H9 (cell line): ENCODE measurements at regions not wholly inside any gene's neighbourhood (a gene's known extent, or its start where the extent isn't known, plus 50 kb on each side); places are given as distances from the start of the nearest gene placed in this dataset.

Source experiments
- DNase-seq: peaks from one replicate; pipeline ENCODE4 v3.0.0-alpha.2; 2017
- H2AFZ ChIP-seq: one replicate; pipeline ENCODE4 v1.6.1; 2013; ENCODE audit warnings: mild to moderate bottlenecking, low read length, control low read depth, moderate library complexity
- H2AK5ac ChIP-seq: 2 replicates; pipeline ENCODE4 v1.6.1; 2013; ENCODE audit warnings: low read length, control low read depth, mixed read lengths; ENCODE audit not compliant: insufficient read length
- H2BK120ac ChIP-seq: one replicate; pipeline ENCODE4 v1.6.1; 2013; ENCODE audit warnings: low read depth, mild to moderate bottlenecking, low read length, control low read depth, inconsistent platforms; ENCODE audit not compliant: poor library complexity, severe bottlenecking
- H2BK12ac ChIP-seq: 2 replicates; pipeline ENCODE4 v1.6.1; 2013; ENCODE audit warnings: low read length, control low read depth, mixed read lengths, low read depth; ENCODE audit not compliant: insufficient read length
- H2BK15ac ChIP-seq: 2 replicates; pipeline ENCODE4 v1.6.1; 2013; ENCODE audit warnings: low read depth, low read length, control low read depth
- H2BK20ac ChIP-seq: one replicate; pipeline ENCODE4 v1.6.1; 2013; ENCODE audit warnings: low read depth, mild to moderate bottlenecking, low read length, control low read depth, inconsistent platforms; ENCODE audit not compliant: poor library complexity, severe bottlenecking
- H2BK5ac ChIP-seq: 2 replicates; pipeline ENCODE4 v1.6.1; 2013; ENCODE audit warnings: low read length, control low read depth, mixed read lengths; ENCODE audit not compliant: insufficient read length
- H3K14ac ChIP-seq: 2 replicates; pipeline ENCODE4 v1.6.1; 2013; ENCODE audit warnings: low read length, control low read depth; ENCODE audit not compliant: insufficient read depth
- H3K18ac ChIP-seq: 2 replicates; pipeline ENCODE4 v1.6.1; 2013; ENCODE audit warnings: low read depth, mild to moderate bottlenecking, mixed read lengths, low read length, control low read depth; ENCODE audit not compliant: insufficient read length
- H3K23ac ChIP-seq: 2 replicates; pipeline ENCODE4 v1.6.1; 2013; ENCODE audit warnings: low read length, control low read depth, mixed read lengths, low read depth; ENCODE audit not compliant: insufficient read length
- H3K23me2 ChIP-seq: 2 replicates; pipeline ENCODE4 v1.6.1; 2013; ENCODE audit warnings: low read depth, mild to moderate bottlenecking, mixed read lengths, low read length, control low read depth; ENCODE audit not compliant: insufficient read length, poor library complexity, severe bottlenecking
- H3K27ac ChIP-seq: 2 replicates; pipeline ENCODE4 v1.5.1; 2013; ENCODE audit warnings: low read length, control low read depth, mixed read lengths, low read depth; ENCODE audit not compliant: insufficient read length
- H3K27me3 ChIP-seq: 2 replicates; pipeline ENCODE4 v1.6.1; 2013; ENCODE audit warnings: low read length, control low read depth, inconsistent platforms; ENCODE audit not compliant: insufficient read depth
- H3K4ac ChIP-seq: 2 replicates; pipeline ENCODE4 v1.6.1; 2013; ENCODE audit warnings: low read depth, mild to moderate bottlenecking, control low read depth, inconsistent platforms, low read length, moderate library complexity
- H3K4me1 ChIP-seq: 2 replicates; pipeline ENCODE4 v1.6.1; 2013; ENCODE audit warnings: low read length, control low read depth, inconsistent platforms; ENCODE audit not compliant: insufficient read depth
- H3K4me2 ChIP-seq: 2 replicates; pipeline ENCODE4 v1.6.1; 2013; ENCODE audit warnings: low read length, control low read depth, mixed read lengths; ENCODE audit not compliant: insufficient read length, insufficient read depth
- H3K56ac ChIP-seq: 2 replicates; pipeline ENCODE4 v1.6.1; 2013; ENCODE audit warnings: low read depth, mild to moderate bottlenecking, mixed read lengths, low read length, control low read depth; ENCODE audit not compliant: insufficient read length
- H3K79me1 ChIP-seq: 2 replicates; pipeline ENCODE4 v1.6.1; 2013; ENCODE audit warnings: low read depth, mild to moderate bottlenecking, moderate library complexity, low read length, control low read depth, inconsistent platforms; ENCODE audit not compliant: insufficient read depth, poor library complexity, severe bottlenecking
- H3K79me2 ChIP-seq: 2 replicates; pipeline ENCODE4 v1.6.1; 2013; ENCODE audit warnings: low read length, control low read depth, inconsistent platforms; ENCODE audit not compliant: insufficient read depth
- H3K9ac ChIP-seq: 2 replicates; pipeline ENCODE4 v1.6.1; 2013; ENCODE audit warnings: low read length, control low read depth, mixed read lengths; ENCODE audit not compliant: insufficient read length; ENCODE audit errors: extremely low read depth
- H3K9me3 ChIP-seq: one replicate; pipeline ENCODE4 v1.6.1; 2013; ENCODE audit warnings: low read depth, low read length, inconsistent platforms; ENCODE audit not compliant: control insufficient read depth
- H3T11ph ChIP-seq: one replicate; pipeline ENCODE4 v1.6.1; 2013; ENCODE audit warnings: mild to moderate bottlenecking, low read length, control low read depth, inconsistent platforms
- H4K20me1 ChIP-seq: one replicate; pipeline ENCODE4 v1.6.1; 2013; ENCODE audit not compliant: control insufficient read depth, insufficient read length, insufficient read depth
- H4K5ac ChIP-seq: 2 replicates; pipeline ENCODE4 v1.6.1; 2013; ENCODE audit warnings: low read depth, mild to moderate bottlenecking, mixed read lengths, low read length, control low read depth; ENCODE audit not compliant: insufficient read length
- H4K8ac ChIP-seq: replicated peaks from 2 replicates; pipeline ENCODE4 v1.6.1; 2013; ENCODE audit warnings: low read length, control low read depth, mixed read lengths, low read depth; ENCODE audit not compliant: insufficient read length
- H4K91ac ChIP-seq: 2 replicates; pipeline ENCODE4 v1.6.1; 2013; ENCODE audit warnings: low read depth, mild to moderate bottlenecking, moderate library complexity, mixed read lengths, low read length, control low read depth; ENCODE audit not compliant: insufficient read length
- H3K27ac Mint-ChIP-seq, 3 experiments: 2 replicates in 2 of 3; 3 replicates in 1 of 3; pipeline ENCODE4 v1.8.0; 2020 to 2021; ENCODE audit warnings: mixed read lengths in 3 of 3, mild to moderate bottlenecking in 1 of 3, moderate library complexity in 1 of 3
- H3K27me3 Mint-ChIP-seq: 2 replicates; pipeline ENCODE4 v1.8.0; 2021; ENCODE audit warnings: low read depth, mild to moderate bottlenecking, moderate library complexity, mixed read lengths
- H3K36me3 Mint-ChIP-seq, 3 experiments: 2 replicates in 2 of 3; 3 replicates in 1 of 3; pipeline ENCODE4 v1.8.0; 2020 to 2021; ENCODE audit warnings: low read depth in 3 of 3, mixed read lengths in 3 of 3; ENCODE audit not compliant: insufficient read depth in 1 of 3
- H3K4me1 Mint-ChIP-seq, 2 experiments: 2 replicates each; pipeline ENCODE4 v1.8.0; 2020; ENCODE audit warnings: mixed read lengths in 2 of 2
- H3K4me3 Mint-ChIP-seq, 2 experiments: 2 replicates in 1 of 2; 3 replicates in 1 of 2; pipeline ENCODE4 v1.8.0; 2020 to 2021; ENCODE audit warnings: mild to moderate bottlenecking in 2 of 2, mixed read lengths in 2 of 2, moderate library complexity in 1 of 2
- H3K9me3 Mint-ChIP-seq, 2 experiments: 2 replicates in 1 of 2; 3 replicates in 1 of 2; pipeline ENCODE4 v1.8.0; 2020; ENCODE audit warnings: mild to moderate bottlenecking in 2 of 2, mixed read lengths in 2 of 2, moderate library complexity in 1 of 2
- CTCF ChIP-seq: fragments of 200-600 bp; sonication (generic); conservative IDR thresholded peaks from 3 replicates; pipeline ENCODE4 v1.8.0; 2021; ENCODE audit warnings: antibody characterized with exemption, mild to moderate bottlenecking
- WGBS: extraction: QIAGEN DNeasy Blood & Tissue Kit; methylation state at CpG from one replicate; pipeline ENCODE4 v1.1.7; 2013; ENCODE audit warnings: missing lambda C conversion rate, low lambda C conversion rate, mixed read lengths; ENCODE audit not compliant: insufficient read length; ENCODE audit errors: extremely low coverage; 5-methylcytosine and 5-hydroxymethylcytosine counted together

GRCh38 chr12:95384785-95385184, 89.2 kb upstream of the METAP2 start:
- Mint-ChIP-seq H3K4me3 (no peak overlapping the region), H3K27me3 (no peaks in the 10 kb centered on the region; the same call in 1 of the 2 replicates), H3K4me1 (no peaks in the 10 kb centered on the region), H3K36me3 (no peaks in the 10 kb centered on the region), H3K27ac (no peak overlapping the region), H3K9me3 (no peaks in the 10 kb centered on the region)
- Histone ChIP-seq H3K23me2 (no peaks in the 10 kb centered on the region), H3K4me2 (no peak overlapping the region), H3K56ac (no peak overlapping the region), H3K9ac (no peak overlapping the region), H2BK120ac (no peak overlapping the region), H3K9me3 (no peaks in the 10 kb centered on the region), H3T11ph (no peak overlapping the region), H4K5ac (no peak overlapping the region), H3K79me2 (no peaks in the 10 kb centered on the region), H3K14ac (no peak overlapping the region), H2BK12ac (no peak overlapping the region), H3K27me3 (no peaks in the 10 kb centered on the region), H2BK20ac (no peak overlapping the region), H3K79me1 (no peaks in the 10 kb centered on the region), H2AFZ (no peak overlapping the region), H3K4me1 (no peaks in the 10 kb centered on the region), H3K23ac (no peak overlapping the region), H2BK15ac (no peak overlapping the region), H3K27ac (no peak overlapping the region), H2BK5ac (no peak overlapping the region), H2AK5ac (no peak overlapping the region), H4K20me1 (no peaks in the 10 kb centered on the region), H3K4ac (no peak overlapping the region), H4K8ac (no peak overlapping the region), H3K18ac (no peak overlapping the region), H4K91ac (no peak overlapping the region)
- no peak for TF ChIP-seq CTCF
- DNase-seq = no peak
- WGBS = no CpG with 5 or more reads among the region's 5 CpGs
